GM18502 (cell line): ENCODE measurements at regions not wholly inside any gene's neighbourhood (a gene's known extent, or its start where the extent isn't known, plus 50 kb on each side); places are given as distances from the start of the nearest gene placed in this dataset.
"Not testable (repeated sequence)": the region's sequence is repeated elsewhere in the genome, so short reads cannot be mapped to it uniquely, and the experiment has no call there.

Experiments used
- ATAC-seq: cut with Tn5 transposase; IDR thresholded peaks from one replicate; pipeline ENCODE4 v1.9.1; 2021; ENCODE audit warnings: mild to moderate bottlenecking; ENCODE audit not compliant: unreplicated experiment, poor library complexity

DNA sequence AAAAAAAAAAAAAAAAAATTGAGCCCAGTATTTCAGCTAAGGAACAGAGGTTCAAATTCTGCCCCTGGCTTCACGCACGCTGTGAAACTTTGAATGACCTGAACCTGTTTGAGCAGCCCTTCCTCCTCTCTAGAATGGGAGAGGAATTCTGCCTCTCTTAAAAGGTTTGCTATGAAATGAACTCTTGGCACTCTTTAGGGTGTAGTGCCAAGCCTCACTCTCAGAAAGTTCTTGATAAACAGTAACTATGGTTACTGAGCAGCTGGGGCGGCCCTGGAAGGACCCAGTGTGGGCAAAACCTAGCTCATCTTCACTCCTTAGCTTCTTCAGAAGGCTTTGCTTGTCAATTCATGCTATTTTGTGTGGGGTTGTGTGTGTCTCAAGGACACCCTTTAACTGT is 73.7 kb downstream of the GEMIN8 start:
- no peak for ATAC-seq

DNA sequence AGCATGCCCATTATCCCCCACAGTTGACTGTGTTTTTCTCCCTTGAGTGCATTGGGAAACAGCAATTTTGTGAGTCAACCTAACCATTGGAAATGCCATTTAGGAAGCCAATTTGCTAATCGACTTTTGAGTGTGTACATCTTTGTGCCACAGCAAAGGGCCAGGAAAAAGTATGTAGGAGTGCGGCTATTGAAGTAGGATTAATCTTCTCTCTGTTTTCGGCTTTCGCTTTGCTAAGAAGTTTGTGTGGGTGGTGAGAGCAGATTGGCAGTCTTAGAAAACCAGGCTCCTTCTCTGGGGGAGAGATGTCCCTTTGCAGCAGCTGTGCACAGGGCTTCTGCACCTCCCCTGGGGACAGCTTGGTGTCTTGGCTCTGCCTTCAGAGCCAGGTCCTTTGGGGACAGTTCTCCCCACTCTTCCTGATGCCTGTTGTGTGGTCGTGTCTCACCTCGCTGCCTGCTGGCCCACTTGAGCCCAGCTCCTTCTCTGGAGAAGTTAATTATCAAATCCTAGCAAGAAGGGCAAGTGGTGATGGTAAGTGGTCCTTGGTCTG is 74.5 kb downstream of the GEMIN8 start:
- no peak for ATAC-seq

DNA sequence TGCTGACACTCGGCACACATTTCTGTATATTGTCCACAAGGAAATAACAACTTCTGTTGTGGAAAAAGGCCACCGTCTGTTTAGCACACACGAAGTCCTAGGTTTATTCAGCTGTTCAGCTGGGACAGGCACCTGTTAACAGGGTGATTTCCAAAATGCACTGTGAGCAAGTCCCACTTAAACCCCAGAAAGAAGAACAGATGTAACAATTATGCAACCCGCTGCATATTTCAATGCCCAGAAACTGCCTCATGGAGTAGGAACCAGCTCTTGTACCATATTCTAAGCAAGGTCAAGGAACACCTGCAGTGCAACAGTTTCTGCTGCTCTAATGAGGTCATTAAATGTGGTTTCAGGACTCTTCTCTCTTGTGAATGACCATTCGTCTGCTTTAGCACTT is 77.1 kb downstream of the GEMIN8 start:
- ATAC-seq, result no peak

DNA sequence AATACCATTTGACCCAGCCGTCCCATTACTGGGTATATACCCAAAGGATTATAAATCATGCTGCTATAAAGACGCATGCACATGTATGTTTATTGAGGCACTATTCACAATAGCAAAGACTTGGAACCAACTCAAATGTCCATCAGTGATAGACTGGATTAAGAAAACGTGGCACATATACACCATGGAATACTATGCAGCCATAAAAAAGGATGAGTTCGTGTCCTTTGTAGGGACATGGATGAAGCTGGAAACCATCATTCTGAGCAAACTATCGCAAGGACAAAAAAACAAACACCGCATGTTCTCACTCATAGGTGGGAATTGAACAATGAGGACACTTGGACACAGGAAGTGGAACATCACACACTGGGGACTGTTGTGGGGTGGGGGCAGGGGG is 83.5 kb downstream of the GEMIN8 start:
- ATAC-seq, result not testable (repeated sequence)

DNA sequence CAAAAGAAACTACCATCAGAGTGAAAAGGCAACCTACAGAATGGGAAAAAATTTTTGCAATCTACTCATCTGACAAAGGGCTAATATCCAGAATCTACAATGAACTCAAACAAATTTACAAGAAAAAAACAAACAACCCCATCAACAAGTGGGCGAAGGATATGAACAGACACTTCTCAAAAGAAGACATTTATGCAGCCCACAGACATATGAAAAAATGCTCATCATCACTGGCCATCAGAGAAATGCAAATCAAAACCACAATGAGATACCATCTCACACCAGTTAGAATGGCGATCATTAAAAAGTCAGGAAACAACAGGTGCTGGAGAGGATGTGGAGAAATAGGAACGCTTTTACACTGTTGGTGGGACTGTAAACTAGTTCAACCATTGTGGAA is 83.9 kb downstream of the GEMIN8 start:
- not testable (repeated sequence) for ATAC-seq

DNA sequence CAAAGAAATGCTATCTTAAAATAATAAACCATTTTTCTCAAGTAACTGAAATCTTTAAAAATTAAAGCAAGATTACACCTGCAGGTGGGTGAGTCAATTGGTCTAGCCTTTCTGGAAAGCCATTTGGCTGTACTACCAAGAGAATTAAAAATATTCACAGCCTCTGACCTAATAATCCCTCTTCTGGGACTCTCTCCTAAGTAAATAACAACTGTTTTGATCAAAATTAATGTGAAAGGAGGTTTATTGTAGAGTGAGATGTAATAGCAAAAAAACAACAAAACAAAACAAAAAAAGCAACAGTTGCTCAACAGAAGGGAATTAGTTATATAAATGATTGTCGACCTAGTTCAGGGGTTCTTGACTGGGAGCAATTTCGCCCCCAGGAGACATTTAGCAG is 89.0 kb downstream of the GEMIN8 start:
- no peak for ATAC-seq

DNA sequence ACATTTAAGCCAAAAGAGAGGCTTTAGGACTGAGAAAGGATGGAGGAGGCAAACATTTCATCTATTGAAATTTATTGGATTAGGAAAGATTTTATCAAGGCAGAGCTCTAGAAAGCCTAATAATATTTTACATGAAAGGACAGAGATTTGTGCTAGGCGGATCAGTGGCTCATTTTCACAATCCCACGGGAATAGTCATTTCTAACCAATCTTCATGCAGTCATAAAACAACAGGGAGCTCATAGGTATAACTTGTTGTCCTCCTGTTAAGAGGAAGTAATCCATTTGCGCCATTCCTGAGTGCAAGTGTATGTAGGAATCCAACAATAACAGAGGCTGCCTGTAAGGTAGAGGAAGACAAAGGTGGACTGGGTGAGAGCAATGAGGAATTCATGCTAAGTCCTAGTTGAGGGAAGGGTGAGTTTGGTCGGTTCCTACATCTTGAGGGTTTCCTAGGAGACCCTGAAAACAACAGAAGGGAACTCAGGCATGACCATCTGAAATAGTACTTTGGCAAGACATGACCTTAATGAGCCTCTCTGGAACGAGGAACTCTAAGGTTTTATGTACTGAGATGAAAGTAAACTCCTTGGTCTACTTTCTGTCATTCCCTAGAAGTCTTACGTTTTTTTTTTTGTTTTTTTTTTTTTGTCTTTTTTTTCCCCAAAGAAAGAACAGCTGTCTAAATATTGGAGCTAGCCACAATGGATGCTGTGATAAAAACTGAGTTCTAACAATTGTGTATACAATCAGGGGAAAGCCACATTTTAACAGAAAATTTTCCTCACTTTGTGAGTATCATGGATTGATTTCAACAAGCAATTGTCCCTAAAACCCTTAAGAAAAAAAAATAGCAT is 89.7 kb downstream of the GEMIN8 start:
- ATAC-seq, result no peak

DNA sequence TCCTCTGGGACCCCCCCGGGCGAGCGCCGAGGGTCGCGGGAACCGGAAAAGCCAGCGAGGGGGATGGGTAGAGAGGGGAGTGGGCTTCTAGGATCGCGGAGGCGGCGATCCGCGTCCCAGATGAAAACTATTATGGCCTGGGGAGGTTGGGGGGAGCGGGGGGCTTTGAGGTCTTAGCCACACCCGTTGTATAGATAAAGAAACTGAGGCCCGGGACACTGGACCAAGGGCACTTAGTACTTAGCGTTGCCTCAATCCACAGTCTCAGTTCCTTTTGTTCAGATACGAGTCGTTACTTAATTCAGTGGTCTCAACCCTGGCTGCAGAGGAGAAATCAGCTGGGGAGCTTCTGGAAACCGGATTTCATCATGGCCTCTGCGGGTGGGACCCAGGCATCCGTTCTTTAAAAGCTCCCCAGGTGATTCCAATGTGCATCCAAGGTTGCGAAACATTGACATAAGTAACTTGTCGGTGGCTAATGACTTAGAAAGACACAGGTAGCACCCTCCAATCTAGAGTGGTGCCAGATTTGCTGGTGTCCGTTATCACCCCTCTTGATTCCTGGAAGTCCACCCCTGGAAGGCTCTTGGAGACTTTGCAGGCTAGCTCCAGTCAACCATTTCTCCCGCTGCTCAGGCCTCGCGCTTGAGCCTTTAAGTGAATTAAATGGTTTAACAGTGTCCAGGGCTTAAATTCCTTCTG is 90.7 kb downstream of the GEMIN8 start:
- no peak for ATAC-seq

DNA sequence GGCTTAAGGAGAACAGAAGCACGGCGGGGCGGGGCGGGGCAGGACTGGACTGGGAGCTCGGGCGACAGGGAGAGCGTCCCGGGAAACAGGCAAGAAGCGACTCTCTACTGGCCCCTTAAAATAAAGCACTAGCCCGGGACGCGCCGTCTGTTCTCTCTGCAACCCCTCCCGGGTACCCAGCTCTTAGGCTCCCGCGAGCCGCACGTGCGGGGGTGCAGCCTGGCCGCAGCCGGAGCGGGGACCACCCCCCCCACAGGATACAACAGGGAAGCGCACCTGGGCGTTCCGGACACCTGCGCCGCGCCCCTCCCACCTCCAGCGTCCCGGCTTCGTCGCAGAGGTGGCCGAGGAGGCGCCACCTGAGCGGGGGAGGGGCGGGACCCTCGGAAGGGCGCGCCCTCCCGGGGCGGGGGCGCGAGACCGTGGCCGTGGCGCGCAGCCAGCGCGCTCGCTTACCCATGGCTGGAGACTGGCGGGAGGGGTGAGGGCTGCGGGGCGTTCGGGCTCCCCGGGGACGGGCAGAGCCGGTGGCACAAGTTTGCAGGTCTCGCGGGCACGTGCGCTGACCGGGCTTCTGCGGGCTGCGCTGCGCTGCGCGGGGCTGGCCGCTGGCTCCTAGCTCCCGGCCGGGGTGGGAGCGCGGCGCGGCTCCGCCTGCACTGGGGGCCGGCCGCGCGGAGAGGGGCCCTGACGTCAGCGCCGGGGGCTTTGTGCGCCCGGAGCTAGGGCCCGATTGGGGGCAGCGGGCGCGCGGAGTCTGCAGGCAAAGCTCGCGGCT is 91.5 kb downstream of the GEMIN8 start:
- ATAC-seq, result no peak

DNA sequence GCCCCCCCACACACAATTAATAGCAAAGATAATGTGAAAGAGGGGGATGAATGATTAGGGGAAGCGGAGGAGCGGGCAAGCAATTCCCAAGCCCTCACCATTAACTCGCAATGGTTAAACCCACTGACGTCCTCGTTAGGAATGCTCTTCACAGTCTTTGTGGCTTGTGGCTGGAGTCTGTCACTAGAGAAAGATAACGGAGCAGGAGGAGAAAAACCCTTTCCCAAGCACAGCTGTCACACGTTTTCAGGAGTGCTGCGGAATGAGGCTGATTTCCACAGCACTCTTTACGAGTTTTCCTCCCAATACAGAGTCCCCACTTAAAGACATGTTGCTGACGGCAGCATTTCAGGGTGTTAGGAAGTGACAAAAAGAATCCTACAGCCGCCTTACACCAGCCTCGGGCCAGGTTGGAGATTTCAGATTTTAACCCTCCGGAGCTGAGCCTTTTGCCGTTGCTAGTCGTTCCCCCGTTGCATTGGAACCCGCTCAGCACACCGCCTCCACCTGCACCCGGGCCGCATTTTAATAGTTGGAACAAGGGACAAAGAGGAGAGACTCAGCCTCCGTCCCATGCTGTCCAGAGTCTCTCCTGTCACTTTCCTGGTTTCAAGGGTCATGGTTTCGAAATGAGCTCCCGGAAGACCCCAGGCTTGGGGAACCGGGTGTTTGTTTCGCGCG is 92.2 kb downstream of the GEMIN8 start:
- ATAC-seq, result no peak

DNA sequence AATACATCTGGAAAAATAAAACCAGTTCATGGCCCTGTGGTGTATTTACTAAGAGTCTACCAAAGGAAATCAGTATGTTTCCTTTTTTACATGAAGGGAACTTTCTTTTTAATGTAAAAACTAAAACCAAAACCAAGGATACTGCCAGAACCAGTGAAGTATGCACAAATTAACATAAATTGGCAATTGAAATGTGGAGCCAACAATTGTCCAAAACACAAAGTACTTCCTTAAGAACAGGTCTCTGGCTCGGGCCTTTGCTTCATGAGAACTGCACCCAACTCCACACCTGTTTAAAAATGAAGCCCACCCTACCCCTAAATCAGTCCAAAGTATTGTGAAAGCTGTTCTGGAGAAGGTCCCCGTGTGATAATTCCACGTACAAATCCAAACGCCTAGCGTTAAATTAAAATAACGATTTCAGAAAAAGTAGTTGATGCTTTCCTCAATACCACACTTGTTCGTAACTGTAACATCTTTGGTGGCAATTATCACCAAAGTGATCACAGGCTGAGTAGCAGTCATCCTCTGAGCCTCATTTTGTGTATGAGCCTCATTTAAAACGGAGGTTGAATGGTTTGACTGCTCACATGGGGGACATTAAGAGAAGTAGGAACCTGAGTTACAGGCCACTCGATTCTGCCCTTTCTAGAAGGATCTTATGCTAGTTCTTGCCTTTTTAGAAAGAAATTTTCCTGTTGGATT is 93.0 kb downstream of the GEMIN8 start:
- no peak for ATAC-seq

DNA sequence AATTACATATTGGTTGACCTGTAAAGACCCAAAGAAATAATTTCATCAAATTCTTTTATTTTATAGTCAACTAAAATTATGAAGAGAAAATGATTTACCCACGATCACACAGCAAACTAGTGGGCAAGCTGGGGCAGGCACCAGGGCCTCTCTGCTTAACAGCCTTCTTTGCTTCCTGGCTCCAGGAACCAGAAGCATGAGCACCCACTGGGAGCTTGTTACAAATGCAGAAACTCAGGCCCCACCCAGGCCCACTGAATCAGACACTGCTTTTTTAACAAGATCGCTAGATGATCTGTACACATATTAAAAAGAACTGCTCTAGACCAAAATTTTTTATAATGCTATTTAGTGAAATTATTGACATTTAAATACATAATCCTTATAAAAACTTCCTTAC is 95.0 kb downstream of the GEMIN8 start:
- no peak for ATAC-seq

DNA sequence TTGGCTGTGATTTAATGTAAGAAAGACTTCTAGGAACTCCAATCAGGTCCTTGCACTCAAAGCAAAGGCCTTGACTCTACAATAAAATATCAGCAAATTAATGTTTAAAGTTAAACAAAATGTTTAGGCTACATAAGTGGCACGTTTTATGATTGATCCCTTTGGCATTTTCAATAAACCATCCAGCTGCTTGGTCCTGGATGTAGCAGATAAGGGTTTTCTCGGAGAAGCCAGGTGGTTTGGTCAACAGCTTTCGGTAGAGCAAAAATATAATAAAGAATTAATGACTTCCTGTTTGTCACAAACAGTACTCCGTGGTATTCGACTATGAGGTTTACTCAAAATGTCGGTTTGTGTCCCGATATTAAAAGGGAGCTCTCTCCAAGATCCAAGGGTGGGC is 95.8 kb downstream of the GEMIN8 start:
- no peak for ATAC-seq

DNA sequence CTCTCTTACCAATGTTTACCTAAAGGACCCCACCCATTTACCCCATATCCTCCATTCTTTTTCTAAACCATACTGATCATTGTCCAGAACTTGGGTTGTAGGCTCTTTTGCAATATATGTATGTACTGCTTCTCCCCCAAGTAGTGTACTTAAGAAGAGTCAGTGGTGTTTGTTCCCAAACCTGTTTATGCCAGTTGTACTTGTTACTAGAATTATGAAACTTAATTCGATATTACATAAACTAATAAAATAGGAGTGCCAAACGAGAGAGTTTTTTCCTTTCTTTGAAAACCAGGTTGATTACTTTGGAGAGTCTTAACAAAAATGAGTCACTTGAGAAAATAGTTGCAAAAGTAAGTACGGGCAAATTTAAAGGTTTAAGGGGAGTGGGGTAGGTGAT is 96.3 kb downstream of the GEMIN8 start:
- no peak for ATAC-seq

DNA sequence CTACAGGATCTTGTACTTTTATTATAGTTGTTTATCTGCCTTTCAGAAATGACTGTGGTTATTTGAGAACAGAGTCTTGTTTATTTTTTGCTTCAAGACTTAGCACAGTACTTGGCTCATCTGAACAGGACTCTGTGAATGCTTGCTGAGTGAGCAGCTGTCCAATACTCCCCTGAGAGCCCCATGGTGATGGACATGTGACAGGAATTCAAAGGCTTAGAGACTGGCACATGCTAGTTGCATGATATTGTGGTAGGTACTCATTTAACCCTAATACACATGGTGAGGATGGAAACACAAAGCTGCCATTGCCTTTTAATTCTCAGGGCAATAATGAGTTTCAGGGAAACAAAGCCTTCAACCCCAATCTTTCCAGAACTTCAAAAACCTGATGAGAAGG is 97.3 kb downstream of the GEMIN8 start:
- no peak for ATAC-seq

DNA sequence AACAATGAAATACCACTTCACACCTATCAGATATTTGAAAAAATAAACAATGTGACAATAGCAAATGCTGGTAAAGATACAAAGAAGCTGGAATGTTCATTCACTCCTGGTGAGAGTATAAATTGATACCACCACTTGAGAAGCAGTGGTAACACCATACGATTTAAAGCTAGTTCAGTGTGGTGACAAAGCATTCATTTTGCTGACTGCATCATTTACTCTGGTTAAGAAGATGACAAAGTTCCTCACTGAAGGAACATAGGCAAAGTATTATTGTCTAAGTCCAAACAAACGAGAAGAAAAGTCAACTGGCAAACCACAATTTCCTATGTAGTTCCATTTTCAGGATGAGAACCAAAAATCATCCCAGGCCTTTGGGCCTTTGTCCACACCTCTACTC is 102.5 kb downstream of the GEMIN8 start:
- ATAC-seq, result no peak

DNA sequence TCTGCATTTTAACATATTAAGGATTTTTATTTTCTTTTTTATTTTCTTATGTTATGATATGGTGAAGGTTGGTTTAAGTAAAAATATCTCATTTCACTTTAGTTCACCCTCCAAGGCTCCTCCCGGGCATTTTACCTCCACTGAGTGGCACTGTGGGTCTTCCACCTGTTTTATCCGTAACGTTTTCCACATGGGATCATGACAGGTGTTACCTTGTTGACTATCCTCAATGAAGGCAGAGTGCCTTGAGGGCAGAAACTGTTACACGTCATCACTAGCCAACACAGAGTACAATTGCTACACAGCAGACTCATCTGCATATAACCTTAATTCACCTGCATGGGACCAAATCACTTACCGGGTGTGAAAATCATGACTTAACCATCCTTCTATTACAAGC is 105.8 kb downstream of the GEMIN8 start:
- ATAC-seq, result no peak

DNA sequence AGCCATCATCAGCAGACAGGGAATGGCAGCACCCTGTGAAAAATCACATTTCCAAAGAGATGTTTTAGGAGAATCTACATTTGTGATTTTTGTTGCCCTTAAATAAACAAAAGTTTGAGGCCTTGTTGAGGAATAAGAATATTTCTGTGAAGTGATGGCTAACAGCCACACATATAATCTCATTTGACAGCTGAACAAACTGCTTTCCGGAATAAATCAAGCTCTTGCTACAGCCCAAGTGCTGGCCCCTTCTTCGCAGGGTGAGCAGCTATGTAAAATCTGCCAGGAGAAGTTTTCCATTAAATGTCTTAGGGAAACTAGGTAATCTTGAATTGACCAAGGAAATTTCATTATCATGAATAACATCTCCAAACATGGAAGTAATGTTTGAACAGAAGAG is 106.4 kb upstream of the GPM6B start:
- ATAC-seq, result no peak

DNA sequence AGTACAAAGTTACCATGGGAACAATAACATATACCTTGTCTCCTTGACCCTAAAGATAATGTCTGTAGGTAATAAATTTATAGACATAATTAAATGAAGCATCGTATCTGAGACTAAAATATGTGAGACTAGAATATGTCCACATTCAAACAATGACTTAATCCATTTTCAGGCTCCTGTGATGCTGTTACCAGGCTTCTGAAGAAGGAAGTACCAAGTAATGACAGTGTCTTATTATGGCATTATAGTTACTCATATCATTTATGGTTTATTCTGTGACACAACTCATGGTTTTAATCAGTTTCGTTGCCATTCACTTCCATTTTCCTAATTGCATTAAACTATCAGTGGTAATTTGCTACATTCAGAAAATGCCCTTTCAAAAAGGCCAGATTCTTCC is 100.6 kb upstream of the GPM6B start:
- no peak for ATAC-seq

DNA sequence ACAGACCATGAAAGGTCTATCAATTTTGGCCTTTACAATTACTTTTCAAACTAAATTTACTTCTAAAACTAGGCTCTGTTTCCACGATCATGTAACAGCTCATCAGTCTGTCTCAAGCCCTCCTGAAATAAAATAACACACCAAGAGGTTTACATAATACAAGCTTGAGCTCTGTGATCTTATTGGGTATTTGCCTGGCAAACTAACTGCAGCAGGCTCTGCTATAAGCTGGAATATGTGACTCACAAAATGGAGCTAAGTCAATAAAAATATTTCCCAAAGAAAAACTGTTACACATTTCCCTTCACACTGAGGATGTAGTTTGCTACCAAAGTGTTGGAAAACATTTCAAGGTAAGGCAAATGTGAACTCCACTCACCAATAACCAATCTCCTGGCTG is 94.7 kb upstream of the GPM6B start:
- no peak for ATAC-seq
